PC-9 (cell line): ENCODE measurements at regions not wholly inside any gene's neighbourhood (a gene's known extent, or its start where the extent isn't known, plus 50 kb on each side); places are given as distances from the start of the nearest gene placed in this dataset.
"Not testable (repeated sequence)": the region's sequence is repeated elsewhere in the genome, so short reads cannot be mapped to it uniquely, and the experiment has no call there.

Experiments
- BruUV-seq: library from RNA; stranded (reverse); fragments of 400-500 nt; replicated peaks from 2 replicates; lab custom pipeline; 2021; lab: Mats Ljungman, UMichigan
- CTCF ChIA-PET: fragments of 300-600 bp; sonication (Branson Sonifier 250); formaldehyde crosslinking; loops from one replicate; lab custom pipeline; 2022; ENCODE audit warnings: antibody characterized with exemption; lab: Charles Lee
- POLR2A ChIA-PET: fragments of 300-600 bp; sonication (Branson Sonifier 250); formaldehyde crosslinking; loops from one replicate; lab custom pipeline; 2022; ENCODE audit warnings: antibody characterized with exemption; ENCODE audit not compliant: unreplicated experiment; lab: Charles Lee
- DNase-seq, 2 experiments: peaks; one replicate each; pipeline versions ENCODE4 v3.0.0 to v3.0.0-alpha.2; 2015 to 2022; ENCODE audit warnings: mixed read lengths in 1 of 2
- H2AFZ ChIP-seq: fragments of 200-600 bp; sonication (generic); 2 replicates; pipeline ENCODE4 v1.8.1; 2017; ENCODE audit warnings: antibody characterized with exemption
- H3F3A ChIP-seq: fragments of 200-600 bp; sonication (generic); 2 replicates; pipeline ENCODE4 v1.8.1; 2017; ENCODE audit warnings: antibody characterized with exemption, mild to moderate bottlenecking, low read depth; ENCODE audit not compliant: insufficient read depth
- H3K27ac ChIP-seq: fragments of 200-600 bp; sonication (generic); 2 replicates; pipeline ENCODE4 v1.6.1; 2016; ENCODE audit warnings: mixed run types
- H3K27me3 ChIP-seq: fragments of 200-600 bp; sonication (generic); 2 replicates; pipeline ENCODE4 v1.6.1; 2016; ENCODE audit warnings: low read depth, mixed run types; ENCODE audit not compliant: insufficient read depth
- H3K36me3 ChIP-seq: fragments of 200-600 bp; sonication (generic); 2 replicates; pipeline ENCODE4 v1.6.1; 2016; ENCODE audit warnings: low read depth, mixed run types
- H3K4me1 ChIP-seq: fragments of 200-600 bp; sonication (generic); replicated peaks from 2 replicates; pipeline ENCODE4 v1.6.1; 2016; ENCODE audit warnings: mixed run types; ENCODE audit not compliant: insufficient read depth
- H3K4me2 ChIP-seq: fragments of 200-600 bp; sonication (generic); 2 replicates; pipeline ENCODE4 v1.6.1; 2017; ENCODE audit warnings: mixed run types
- H3K4me3 ChIP-seq: fragments of 200-600 bp; sonication (generic); 2 replicates; pipeline ENCODE4 v1.6.1; 2016; ENCODE audit warnings: mixed run types
- H3K79me2 ChIP-seq: fragments of 200-600 bp; sonication (generic); 2 replicates; pipeline ENCODE4 v1.6.1; 2017; ENCODE audit warnings: low read depth, mixed run types
- H3K9me2 ChIP-seq: fragments of 200-600 bp; sonication (generic); 2 replicates; pipeline ENCODE4 v1.8.1; 2017; ENCODE audit warnings: mild to moderate bottlenecking; ENCODE audit not compliant: insufficient read depth
- H3K9me3 ChIP-seq: fragments of 200-600 bp; sonication (generic); 2 replicates; pipeline ENCODE4 v1.8.1; 2016; ENCODE audit warnings: low read depth; ENCODE audit not compliant: insufficient read depth
- H4K20me1 ChIP-seq: fragments of 200-600 bp; sonication (generic); 2 replicates; pipeline ENCODE4 v1.8.1; 2017; ENCODE audit not compliant: insufficient read depth
- CTCF ChIP-seq: fragments of 200-600 bp; sonication (generic); conservative IDR thresholded peaks from 2 replicates; pipeline ENCODE4 v1.6.1; 2017; ENCODE audit warnings: mixed run types, antibody characterized with exemption, mild to moderate bottlenecking, moderate library complexity
- EZH2 ChIP-seq: fragments of 200-600 bp; sonication (generic); IDR thresholded peaks from 2 replicates; pipeline ENCODE4 v1.8.0; 2017; ENCODE audit warnings: antibody characterized with exemption, low read depth
- intact Hi-C: fragments of 100-400 bp; cut with micrococcal nuclease; formaldehyde crosslinking; loops from one replicate; pipeline ENCODE4 v1.10.0; 2022; ENCODE audit not compliant: unreplicated experiment

GRCh38 chr9:81798606-81799005 lies 109.3 kb upstream of the TLE1 start:
- H4K20me1 ChIP-seq: no peaks in the 10 kb centered on the region
- H3K9me2 ChIP-seq: no peaks in the 10 kb centered on the region
- 0 out of 2 replicates have a peak, but pooled peaks cover 11% of the 10 kb centered on the region for H3K4me1 ChIP-seq
- H3K9me3 ChIP-seq: no peaks in the 10 kb centered on the region
- ChIA-PET POLR2A (no interaction called here), CTCF (no interaction called here)
- no peaks in the 10 kb centered on the region for H3K27me3 ChIP-seq
- H3K79me2 ChIP-seq: no peaks in the 10 kb centered on the region
- intact Hi-C loops: no loop called here
- no peak overlapping the region for H3K27ac ChIP-seq
- no TSS peak for BruUV-seq
- no peak for DNase-seq
- no peak overlapping the region for H2AFZ ChIP-seq
- H3K36me3 ChIP-seq: no peaks in the 10 kb centered on the region
- TF ChIP-seq CTCF (no peak), EZH2 (no peak)
- H3K4me2 ChIP-seq: no peak overlapping the region
- no peak overlapping the region for H3K4me3 ChIP-seq
- H3F3A ChIP-seq: peaks cover 6% of the 10 kb centered on the region; the same call in 1 of the 2 replicates

- H3F3A ChIP-seq: peaks cover 6% of the 10 kb centered on the region; the same call in 1 of the 2 replicates
- no peak for TF ChIP-seq EZH2
- TF ChIP-seq CTCF: no peak
- intact Hi-C loops: no loop called here
- ChIA-PET CTCF (interaction anchor here (0.7 kb wide), 1 partner anchor 27 kb away, joined by 3 read pairs; no protein-coding TSS in a partner anchor), POLR2A (interaction anchor here (0.6 kb wide), 1 partner anchor 111 kb away, joined by 4 read pairs; no protein-coding TSS in a partner anchor)
- BruUV-seq: no TSS peak
- no peaks in the 10 kb centered on the region for H3K79me2 ChIP-seq
- DNase-seq: peak in 1 of 2 experiments; percentile 15
- H4K20me1 ChIP-seq: no peaks in the 10 kb centered on the region
- 0 out of 2 replicates have a peak overlapping the region, but pooled peaks have one; percentile 0 for H3K27ac ChIP-seq
- no peaks in the 10 kb centered on the region for H3K27me3 ChIP-seq
- no peak overlapping the region for H2AFZ ChIP-seq
- no peaks in the 10 kb centered on the region for H3K9me3 ChIP-seq
- no peaks in the 10 kb centered on the region for H3K36me3 ChIP-seq
- H3K4me2 ChIP-seq: no peak overlapping the region
- no peak overlapping the region for H3K4me3 ChIP-seq
- H3K9me2 ChIP-seq: no peaks in the 10 kb centered on the region
- H3K4me1 ChIP-seq: 0 out of 2 replicates have a peak, but pooled peaks cover 11% of the 10 kb centered on the region
Measured at GRCh38 chr9:81801190-81801589, 111.8 kb upstream of the TLE1 start.

GRCh38 chr9:81804306-81804705 lies 115.0 kb upstream of the TLE1 start:
- CTCF ChIA-PET: no interaction called here

GRCh38 chr9:81811688-81812087 lies 116.5 kb upstream of the SPATA31D4 start:
- H3K79me2 ChIP-seq, H3K9me3 ChIP-seq, H3K27ac ChIP-seq, DNase-seq, H3K4me1 ChIP-seq, H3K36me3 ChIP-seq, H3K4me3 ChIP-seq, H3K27me3 ChIP-seq, H4K20me1 ChIP-seq, H2AFZ ChIP-seq, CTCF ChIA-PET, H3F3A ChIP-seq, BruUV-seq, POLR2A ChIA-PET, H3K4me2 ChIP-seq, H3K9me2 ChIP-seq, intact Hi-C loops: not testable (repeated sequence)

More at GRCh38 chr9:81804306-81804705, 115.0 kb upstream of the TLE1 start:
- Histone ChIP-seq H3K4me2 (no peak overlapping the region), H3K4me1 (0 out of 2 replicates have a peak, but pooled peaks cover 11% of the 10 kb centered on the region), H3K4me3 (no peak overlapping the region), H3K36me3 (no peaks in the 10 kb centered on the region), H3K27me3 (no peaks in the 10 kb centered on the region), H3K9me3 (no peaks in the 10 kb centered on the region), H3K79me2 (no peaks in the 10 kb centered on the region), H3K9me2 (no peaks in the 10 kb centered on the region), H3K27ac (no peak overlapping the region), H3F3A (peaks cover 6% of the 10 kb centered on the region; the same call in 1 of the 2 replicates), H4K20me1 (no peaks in the 10 kb centered on the region), H2AFZ (no peak overlapping the region)
- POLR2A ChIA-PET: no interaction called here
- no TSS peak for BruUV-seq
- intact Hi-C loops: no loop called here
- DNase-seq: no peak
- TF ChIP-seq EZH2: no peak
- TF ChIP-seq CTCF: no peak
